ENCODE measurements at regions not wholly inside any gene's neighbourhood (a gene's known extent, or its start where the extent isn't known, plus 50 kb on each side); places are given as distances from the start of the nearest gene placed in this dataset.
"Not testable (repeated sequence)": the region's sequence is repeated elsewhere in the genome, so short reads cannot be mapped to it uniquely, and the experiment has no call there.

- no peak for DNase-seq
Observed at GRCh38 chr5:157956271-157956885, 97.4 kb upstream of the CLINT1 start.

DNA sequence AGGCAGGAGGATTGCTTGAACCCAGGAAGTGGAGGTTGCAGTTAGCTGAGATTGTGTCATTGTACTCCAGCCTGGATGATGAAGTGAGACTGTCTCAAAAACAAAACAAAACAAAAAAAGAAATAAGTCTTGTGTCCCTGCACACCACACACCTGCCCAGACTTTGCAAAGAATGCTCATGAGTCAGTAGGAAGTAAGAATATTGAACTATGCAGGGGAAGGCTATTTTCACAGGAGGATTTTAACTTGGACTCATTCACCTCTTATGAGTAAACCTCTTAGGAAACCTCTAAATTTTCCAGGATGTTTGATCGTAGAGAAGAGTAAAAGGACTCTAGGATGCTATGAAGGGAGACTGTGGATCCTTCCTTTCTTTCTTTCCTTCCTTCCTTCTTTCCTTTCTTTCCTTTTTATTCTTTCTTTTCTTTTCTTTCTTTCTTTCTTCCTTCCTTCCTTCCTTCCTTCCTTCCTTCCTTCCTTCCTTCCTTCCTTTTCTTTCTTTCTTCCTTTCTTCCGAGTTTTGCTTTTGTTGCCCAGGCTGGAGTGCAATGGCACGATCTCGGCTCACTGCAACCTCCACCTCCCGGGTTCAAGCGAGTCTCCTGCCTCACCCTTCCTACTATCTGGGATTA lies 96.7 kb upstream of the CLINT1 start:
- DNase-seq: no peak

- DNase-seq: no peak
Observed at GRCh38 chr5:157952374-157952685, 93.4 kb upstream of the CLINT1 start.

DNA sequence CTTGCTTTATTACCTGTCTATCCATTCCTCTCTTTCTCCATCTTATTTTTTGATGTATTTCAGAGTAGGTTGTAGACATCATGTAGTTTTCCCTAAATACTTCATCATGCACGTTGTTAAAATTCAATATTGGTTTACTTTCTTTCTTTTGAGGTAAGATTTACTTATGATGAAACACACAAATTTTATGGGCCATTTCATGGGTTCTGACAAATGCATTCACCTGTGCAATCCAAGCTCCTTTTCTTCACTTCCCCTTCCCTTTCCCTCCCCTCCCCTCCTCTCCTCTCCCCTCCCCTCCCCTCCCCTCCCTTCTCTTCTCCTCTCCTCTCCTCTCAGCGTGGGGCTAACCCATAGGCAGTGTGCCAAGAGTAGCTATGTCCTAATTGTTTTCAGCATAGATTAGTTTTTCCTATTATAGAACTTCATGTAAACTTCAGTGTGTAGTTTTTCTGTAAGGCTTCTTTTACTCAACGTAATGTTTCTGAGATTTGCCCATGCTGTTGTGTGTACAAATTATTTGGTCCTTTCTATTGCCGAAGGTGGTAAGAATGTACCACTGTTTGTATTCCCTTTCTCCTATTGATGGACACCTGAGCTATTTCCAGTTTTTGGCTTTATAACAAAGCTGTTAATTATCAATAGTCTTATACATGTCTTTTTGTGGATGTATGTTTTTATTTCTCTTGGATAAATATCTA lies 92.9 kb upstream of the CLINT1 start:
- DNase-seq: no peak

DNA sequence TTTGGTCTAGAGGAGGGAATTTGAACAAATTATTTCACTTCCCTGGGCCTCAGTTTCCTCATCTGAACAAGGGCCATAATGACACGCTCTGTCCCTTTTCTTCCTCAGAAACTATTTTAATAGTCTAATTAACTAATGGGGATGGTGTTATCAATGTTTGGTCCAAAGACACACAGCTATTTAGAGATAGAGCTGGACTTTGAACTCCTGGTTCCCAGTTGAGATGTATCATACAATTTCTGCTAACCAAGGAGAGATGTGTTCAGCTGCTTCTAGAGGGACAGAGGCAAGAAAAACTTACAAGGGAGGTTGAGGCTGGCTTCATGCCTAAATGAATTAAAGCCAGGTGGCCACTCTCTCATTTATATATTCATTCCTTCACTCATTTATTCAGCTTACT lies 90.6 kb upstream of the CLINT1 start:
- no peak for DNase-seq

GRCh38 chr5:157948738-157949410 lies 89.9 kb upstream of the CLINT1 start:
- DNase-seq: peak; percentile 97

DNA sequence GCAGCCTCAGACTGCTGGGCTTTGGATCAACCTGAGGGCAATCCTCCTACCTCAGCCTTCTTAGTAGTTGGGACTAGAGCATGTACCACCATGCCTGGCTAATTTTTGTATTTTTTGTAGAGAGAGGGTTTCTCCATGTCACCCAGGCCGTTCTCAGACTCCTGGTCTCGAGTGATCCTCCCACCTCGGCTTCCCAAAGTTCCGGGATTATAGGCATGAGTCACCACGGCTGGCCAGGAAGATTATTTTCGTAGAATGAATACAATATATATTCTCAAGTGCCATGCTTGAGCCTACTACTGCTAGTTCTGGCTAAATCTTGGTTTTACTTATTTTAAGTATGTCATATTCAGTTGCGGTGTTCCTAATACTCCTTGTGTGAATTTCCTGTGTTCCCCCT lies 88.2 kb upstream of the CLINT1 start:
- DNase-seq: no peak

DNA sequence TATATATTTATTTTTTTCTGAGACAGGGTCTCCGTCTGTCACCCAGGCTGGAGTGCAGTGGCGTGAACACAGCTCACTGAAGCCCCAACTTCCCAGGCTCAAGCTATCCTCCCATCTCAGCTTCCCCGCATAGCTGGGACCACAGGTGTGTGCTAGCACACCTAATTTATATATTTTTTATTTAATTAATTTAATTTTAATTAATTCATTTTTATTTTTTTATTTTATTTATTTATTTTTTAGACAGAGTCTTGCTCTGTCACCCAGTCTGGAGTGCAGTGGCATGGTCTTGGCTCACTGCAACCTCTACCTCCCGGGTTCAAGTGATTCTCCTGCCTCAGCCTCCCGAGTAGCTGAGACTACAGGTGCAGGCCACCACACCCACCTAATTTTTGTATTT lies 86.9 kb upstream of the CLINT1 start:
- DNase-seq: not testable (repeated sequence)

DNA sequence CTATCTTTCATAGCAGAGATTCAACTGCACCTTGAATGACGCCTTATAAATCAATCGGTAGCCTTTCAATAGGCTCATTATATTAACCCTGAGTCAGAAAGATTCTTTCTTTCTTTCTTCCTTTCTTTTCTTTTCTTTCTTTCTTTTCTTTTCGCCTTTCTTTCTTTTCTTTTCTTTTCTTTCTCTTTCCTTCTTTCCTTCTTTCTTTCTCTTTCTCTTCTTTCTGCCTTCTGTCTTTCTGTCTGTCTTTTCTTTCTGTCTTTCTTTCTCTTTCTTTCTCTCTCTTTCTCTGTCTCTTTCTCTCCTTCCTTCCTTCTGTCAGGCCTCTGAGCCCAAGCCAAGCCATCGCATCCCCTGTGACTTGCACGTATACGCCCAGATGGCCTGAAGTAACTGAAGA lies 86.0 kb upstream of the CLINT1 start:
- DNase-seq: no peak

DNA sequence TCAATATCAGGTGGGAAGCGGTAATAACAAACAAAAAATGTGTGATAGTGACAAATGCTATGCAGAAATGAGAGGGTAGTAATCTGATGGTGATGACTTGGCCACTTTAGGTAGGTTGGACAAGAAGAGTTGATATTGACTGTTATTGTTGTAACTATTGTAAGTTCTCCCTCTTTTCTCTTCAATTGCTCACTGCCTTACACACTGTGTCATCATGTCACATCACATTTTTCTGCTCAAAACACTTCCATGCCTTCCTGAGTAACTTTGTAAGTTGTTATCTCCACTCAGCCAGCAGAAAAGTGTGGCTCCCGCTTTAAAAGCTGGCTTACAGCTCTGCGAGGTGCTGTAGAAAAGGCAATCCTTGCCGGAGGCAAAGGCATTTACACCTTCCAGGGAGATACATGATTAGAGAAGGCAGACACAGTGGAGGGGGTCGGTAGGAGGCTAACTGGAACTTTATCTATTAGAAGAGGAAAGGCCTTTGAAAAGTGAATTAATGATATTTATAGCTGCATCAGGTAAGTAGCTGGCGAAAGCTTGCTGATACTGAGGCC lies 85.2 kb upstream of the CLINT1 start:
- DNase-seq: peak; percentile 70

GRCh38 chr5:157942595-157942994 lies 83.7 kb upstream of the CLINT1 start:
- DNase-seq: no peak

GRCh38 chr5:157941616-157942015 lies 82.7 kb upstream of the CLINT1 start:
- DNase-seq: no peak

- not testable (repeated sequence) for DNase-seq
Observed at GRCh38 chr5:157938101-157938500, 79.2 kb upstream of the CLINT1 start.

GRCh38 chr5:157936776-157937501 lies 78.0 kb upstream of the CLINT1 start:
- DNase-seq: not testable (repeated sequence)

- DNase-seq: no peak
Observed at GRCh38 chr5:157934600-157934999, 75.7 kb upstream of the CLINT1 start.

- no peak for DNase-seq
Observed at GRCh38 chr5:157933005-157933404, 74.1 kb upstream of the CLINT1 start.

GRCh38 chr5:157930710-157931109 lies 71.8 kb upstream of the CLINT1 start:
- DNase-seq: no peak

DNA sequence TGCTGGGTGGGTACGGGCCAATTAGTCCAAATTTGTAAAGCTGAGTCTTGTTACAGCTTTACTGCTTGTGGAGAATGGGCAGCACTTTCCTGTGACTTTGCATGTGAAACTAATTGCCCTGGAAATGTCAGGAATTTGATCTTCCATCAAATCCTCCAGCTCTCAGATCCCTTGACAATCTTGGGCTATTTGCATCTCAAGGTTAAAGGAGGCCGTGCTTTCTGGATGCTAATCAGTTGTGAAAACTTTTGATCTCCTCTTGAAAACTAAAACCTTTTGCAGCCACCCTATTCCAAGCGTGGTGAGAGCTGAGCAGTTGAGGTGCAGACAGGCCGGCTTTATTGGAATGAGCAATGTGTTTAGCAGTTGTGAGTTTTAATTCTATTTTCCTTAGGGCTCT lies 68.0 kb upstream of the CLINT1 start:
- no peak for DNase-seq

DNA sequence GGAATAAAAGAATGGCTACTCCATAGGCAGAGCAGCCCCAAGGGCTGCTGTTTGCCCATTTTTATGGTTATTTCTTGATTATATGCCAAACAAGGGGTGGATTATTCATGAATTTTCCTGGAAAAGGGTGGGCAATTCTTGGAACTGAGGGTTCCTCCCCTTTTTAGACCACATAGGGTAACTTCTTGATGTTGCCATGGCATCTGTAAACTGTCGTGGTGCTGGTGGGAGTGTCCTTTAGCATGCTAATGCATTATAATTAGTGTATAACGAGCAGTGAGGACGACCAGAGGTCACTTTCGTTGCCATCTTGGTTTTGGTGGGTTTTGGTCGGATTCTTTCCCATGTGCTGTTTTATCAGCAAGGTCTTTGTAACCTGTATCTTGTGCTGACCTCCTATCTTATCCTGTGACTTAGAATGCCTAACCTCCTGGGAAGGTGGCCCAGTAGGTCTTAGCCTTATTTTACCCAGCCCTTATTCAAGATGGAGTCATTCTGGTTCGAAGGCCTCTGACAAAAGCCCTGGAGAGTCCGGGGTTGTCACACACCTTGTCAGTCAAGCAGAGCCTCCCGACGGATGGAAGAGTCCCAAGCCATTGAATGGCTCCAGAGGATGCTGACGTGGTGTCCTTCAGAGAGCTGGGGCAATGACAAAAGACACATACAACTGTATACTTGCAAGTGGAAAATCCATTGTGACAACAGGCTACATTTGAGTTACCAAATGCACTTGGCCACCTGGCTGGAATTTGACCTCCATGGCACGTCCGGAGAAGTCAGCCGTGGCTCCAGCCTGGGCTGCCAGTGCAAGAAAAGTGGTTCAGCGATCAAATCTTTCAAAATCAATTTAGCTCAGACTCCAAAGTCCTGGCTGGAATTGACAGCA lies 67.1 kb upstream of the CLINT1 start:
- DNase-seq: no peak

DNA sequence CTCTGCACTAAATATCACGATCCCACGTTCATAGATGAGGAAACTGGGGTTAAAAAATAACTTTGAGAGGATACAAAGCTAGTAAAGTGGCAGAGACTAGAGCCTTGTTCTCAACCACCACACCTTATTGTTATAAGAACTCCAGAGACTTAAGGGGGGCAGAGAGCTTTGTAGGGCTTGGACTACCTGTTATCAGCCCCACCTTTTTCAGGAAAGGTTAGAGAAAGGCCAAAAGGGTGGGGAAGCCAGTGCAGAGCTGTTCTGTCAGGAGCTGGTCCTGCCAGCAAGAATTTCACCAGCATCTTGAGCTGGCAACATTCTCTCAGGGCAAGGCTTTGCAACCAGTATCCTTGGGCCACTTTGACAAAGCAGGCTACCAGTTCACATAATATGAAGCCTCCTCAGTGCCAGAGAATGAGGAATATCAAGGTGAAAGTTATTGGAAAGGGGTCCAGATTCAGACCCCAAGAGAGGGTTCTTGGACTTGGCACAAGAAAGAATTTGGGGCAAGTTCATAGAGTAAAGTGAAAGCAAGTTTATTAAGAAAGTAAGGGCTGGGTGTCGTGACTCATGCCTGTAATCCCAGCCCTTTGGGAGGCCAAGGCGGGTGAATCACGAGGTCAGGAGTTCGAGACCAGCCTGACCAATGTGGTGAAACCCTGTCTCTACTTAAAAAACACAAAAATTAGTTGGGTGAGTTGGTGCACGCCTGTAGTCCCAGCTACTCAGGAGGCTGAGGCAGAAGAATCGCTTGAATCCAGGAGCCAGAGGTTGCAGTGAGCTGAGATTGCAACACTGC lies 66.2 kb upstream of the CLINT1 start:
- DNase-seq: no peak

- no peak for DNase-seq
Observed at GRCh38 chr5:157924490-157924889, 65.5 kb upstream of the CLINT1 start.
